GM18951 (cell line): ENCODE measurements at regions not wholly inside any gene's neighbourhood (a gene's known extent, or its start where the extent isn't known, plus 50 kb on each side); places are given as distances from the start of the nearest gene placed in this dataset.

ENCODE experiments used
- POLR2A ChIP-seq: IDR thresholded peaks from 4 replicates; pipeline ENCODE4 v1.6.1; 2011; ENCODE audit warnings: mild to moderate bottlenecking; ENCODE audit not compliant: insufficient read length, insufficient read depth; ENCODE audit errors: extremely low read depth
- in situ Hi-C: fragments of 300-500 bp; cut with MboI; formaldehyde crosslinking; loops from one replicate; pipeline ENCODE4 v1.12.0; 2022; ENCODE audit warnings: low sequenced_read_pairs, mixed read lengths, inconsistent platforms; ENCODE audit not compliant: unreplicated experiment

GRCh38 chr4:185994750-185995149 is 74.2 kb upstream of the TLR3 start:
- in situ Hi-C loops = no loop called here
- no peak for TF ChIP-seq POLR2A

DNA sequence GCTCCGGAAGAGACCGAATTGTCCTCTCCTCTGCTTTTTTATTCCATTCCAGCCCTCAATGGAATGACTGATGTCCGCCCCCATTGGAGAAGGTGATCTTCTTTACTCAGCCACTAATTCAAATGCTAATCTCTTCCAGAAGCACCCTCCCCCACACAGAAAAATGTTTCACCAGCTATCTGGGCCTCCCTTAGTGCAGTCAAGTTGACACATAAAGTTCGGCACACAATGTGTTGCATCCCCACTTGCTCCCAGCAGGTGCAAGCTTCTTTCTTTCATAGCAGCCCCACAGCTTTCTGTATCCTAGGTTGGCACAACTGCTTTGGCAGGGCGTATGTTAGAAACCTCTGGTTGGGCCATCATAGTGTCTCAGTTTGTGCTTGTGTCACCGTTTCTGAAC is 73.3 kb upstream of the TLR3 start:
- in situ Hi-C loops = no loop called here

DNA sequence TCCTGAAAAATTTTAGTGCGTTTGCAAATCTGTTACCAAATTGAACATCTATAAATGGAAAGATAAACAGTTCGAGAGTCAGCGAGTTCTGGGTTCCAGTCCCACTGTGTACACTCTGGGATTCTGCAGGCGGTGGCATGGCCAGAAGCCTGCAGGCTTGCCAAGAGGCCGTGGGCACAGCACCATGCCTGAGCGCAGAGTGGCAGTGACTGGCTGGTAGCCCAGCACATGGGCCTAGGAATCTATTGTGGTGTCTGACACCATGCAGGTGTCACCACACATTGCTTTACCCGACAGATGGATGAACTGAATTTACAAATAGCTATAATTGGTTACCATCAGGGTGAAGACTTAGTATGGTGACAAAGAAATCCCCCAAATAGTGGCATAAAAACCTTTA is 71.7 kb upstream of the TLR3 start:
- in situ Hi-C loops = no loop called here
- no peak for TF ChIP-seq POLR2A

More for the DNA sequence above, 73.3 kb upstream of the TLR3 start:
- TF ChIP-seq POLR2A = no peak

DNA sequence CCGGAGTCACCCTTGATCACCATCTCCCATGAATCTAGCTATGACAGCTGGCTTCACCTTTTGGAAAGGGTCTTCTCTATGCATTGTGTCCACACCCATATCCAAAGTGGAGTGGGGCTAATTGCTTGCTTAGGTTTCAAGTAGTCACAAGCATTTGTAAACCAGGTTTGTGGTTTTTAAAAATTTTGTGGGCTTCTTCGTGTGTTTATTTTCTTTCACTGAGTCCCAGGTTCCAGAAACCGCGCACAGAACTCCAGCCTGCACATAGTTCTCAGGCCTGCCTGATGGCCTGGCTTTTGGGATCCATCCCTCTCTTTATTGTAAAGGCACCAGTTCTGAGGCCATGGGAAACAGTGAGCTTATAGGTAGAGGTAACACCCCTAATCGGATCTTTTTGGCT is 70.2 kb upstream of the TLR3 start:
- in situ Hi-C loops = no loop called here
- no peak for TF ChIP-seq POLR2A

- TF ChIP-seq POLR2A = no peak
- in situ Hi-C loops = no loop called here
Measured at GRCh38 chr4:185999207-185999606, 69.7 kb upstream of the TLR3 start.

GRCh38 chr4:186002853-186003252 is 66.1 kb upstream of the TLR3 start:
- in situ Hi-C loops = no loop called here
- no peak for TF ChIP-seq POLR2A

DNA sequence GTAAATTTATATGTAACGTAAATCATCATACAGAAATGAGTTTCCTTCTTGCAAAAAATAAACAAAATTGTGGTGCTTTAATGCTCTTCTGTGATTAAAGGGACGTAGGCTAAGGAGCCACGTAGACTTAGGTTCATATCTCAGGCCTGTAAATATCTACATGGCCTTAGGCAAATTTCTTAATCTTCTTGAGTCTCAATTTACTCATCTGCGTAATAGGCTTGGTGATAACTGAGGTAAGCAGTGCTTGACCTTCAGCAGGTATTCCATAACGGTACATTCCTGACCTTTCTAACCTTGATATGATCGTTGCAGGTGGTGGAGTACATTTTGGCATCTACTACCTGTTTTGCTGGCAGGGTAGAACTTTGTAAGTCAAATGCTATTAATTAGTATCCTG is 65.2 kb upstream of the TLR3 start:
- in situ Hi-C loops = no loop called here

DNA sequence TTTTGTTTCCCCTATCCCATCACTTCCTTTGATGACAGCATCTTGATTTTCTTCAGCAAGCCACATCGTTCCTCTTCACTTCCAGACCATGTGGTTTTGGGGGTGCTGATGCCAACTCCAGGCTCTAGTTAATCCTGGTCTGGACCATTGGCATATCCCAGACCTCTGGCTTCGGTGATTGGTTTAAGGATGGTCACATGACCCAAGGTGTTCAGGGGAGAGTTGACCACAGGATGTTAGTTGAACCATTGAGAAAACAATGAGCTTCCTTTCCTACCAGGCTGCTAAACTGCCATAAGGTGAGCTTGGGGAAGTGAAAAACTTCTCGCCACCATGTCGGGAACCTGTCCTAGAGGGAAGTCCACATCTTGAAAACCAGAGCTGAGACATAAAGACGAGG is 60.9 kb upstream of the TLR3 start:
- in situ Hi-C loops = no loop called here

More for the DNA sequence above, 65.2 kb upstream of the TLR3 start:
- no peak for TF ChIP-seq POLR2A

GRCh38 chr4:186009976-186010375 is 59.0 kb upstream of the TLR3 start:
- in situ Hi-C loops = loop anchor here (10.0 kb wide), 1 partner anchor 385 kb away; no protein-coding TSS in a partner anchor

More for the DNA sequence above, 60.9 kb upstream of the TLR3 start:
- no peak for TF ChIP-seq POLR2A

DNA sequence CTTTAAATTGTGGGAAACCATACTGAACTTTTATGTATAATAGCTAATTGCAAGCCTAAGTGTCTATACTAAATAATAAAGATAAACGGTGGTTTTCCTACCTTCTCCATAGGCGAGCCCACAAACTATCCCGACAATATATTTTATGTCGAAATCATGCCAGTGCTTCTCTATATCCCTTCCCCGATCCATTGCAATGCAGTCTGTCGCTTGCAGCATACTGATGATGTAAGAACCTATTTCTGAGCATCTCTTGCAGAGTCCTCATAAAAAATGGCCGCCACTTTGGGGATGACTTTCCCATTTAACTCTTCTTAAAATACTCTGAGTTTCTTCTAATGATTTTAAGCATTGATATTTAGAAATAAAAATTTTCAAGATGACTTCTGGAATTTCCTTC is 58.1 kb upstream of the TLR3 start:
- TF ChIP-seq POLR2A = no peak
- in situ Hi-C loops = loop anchor here (10.0 kb wide), 1 partner anchor 386 kb away; no protein-coding TSS in a partner anchor

More at GRCh38 chr4:186009976-186010375, 59.0 kb upstream of the TLR3 start:
- no peak for TF ChIP-seq POLR2A

- in situ Hi-C loops = loop anchor here (10.0 kb wide), 1 partner anchor 387 kb away; no protein-coding TSS in a partner anchor
- TF ChIP-seq POLR2A = no peak
Measured at GRCh38 chr4:186012071-186012470, 56.9 kb upstream of the TLR3 start.

GRCh38 chr4:186013419-186014186 is 55.4 kb upstream of the TLR3 start:
- in situ Hi-C loops = loop anchor here (10.0 kb wide), 1 partner anchor 389 kb away; no protein-coding TSS in a partner anchor
- no peak for TF ChIP-seq POLR2A

- TF ChIP-seq POLR2A = no peak
- in situ Hi-C loops = loop anchor here (10.0 kb wide), 1 partner anchor 391 kb away; no protein-coding TSS in a partner anchor
Measured at GRCh38 chr4:186015212-186015817, 53.6 kb upstream of the TLR3 start.

- in situ Hi-C loops = loop anchor here (10.0 kb wide), 1 partner anchor 392 kb away; no protein-coding TSS in a partner anchor
- no peak for TF ChIP-seq POLR2A
Measured at GRCh38 chr4:186016796-186017195, 52.2 kb upstream of the TLR3 start.
